ENCODE measurements at regions not wholly inside any gene's neighbourhood (a gene's known extent, or its start where the extent isn't known, plus 50 kb on each side); places are given as distances from the start of the nearest gene placed in this dataset.

GRCh38 chr2:180751306-180751920 is 229.0 kb upstream of the UBE2E3 start:
- TF ChIP-seq POLR2A (IDR thresholded peaks at IDR 0.05) = no peak
- no peak for TF ChIP-seq CTCF (IDR thresholded peaks at IDR 0.05)
- TF ChIP-seq EP300 (IDR thresholded peaks at IDR 0.05) = no peak
